HCT116 (cell line): ENCODE measurements at regions not wholly inside any gene's neighbourhood (a gene's known extent, or its start where the extent isn't known, plus 50 kb on each side); places are given as distances from the start of the nearest gene placed in this dataset.

Source experiments
- CEBPB ChIP-seq: IDR thresholded peaks from 2 replicates; pipeline ENCODE4 v1.6.1; 2012; ENCODE audit warnings: low read depth
- CTCF ChIP-seq, 3 experiments: fragments of 200-600 bp in 1 of 3; sonication (generic) in 1 of 3; IDR thresholded peaks in 2 of 3; conservative IDR thresholded peaks in 1 of 3; 2 replicates each; pipeline ENCODE4 v1.5.1; 2012 to 2017; ENCODE audit warnings: low read depth in 2 of 3, low read length in 2 of 3, antibody characterized with exemption in 1 of 3, borderline replicate concordance in 1 of 3, control low read depth in 1 of 3, mild to moderate bottlenecking in 1 of 3, mixed read lengths in 1 of 3, mixed run types in 1 of 3, moderate library complexity in 1 of 3; ENCODE audit not compliant: insufficient read depth in 1 of 3
- ELF1 ChIP-seq: IDR thresholded peaks from 2 replicates; pipeline ENCODE4 v1.6.1; 2012; ENCODE audit warnings: low read depth, borderline replicate concordance
- EZH2phosphoT487 ChIP-seq: fragments of 200-600 bp; IDR thresholded peaks from 2 replicates; pipeline ENCODE4 v1.6.1; 2018; ENCODE audit warnings: antibody characterized with exemption, borderline replicate concordance
- FOSL1 ChIP-seq: IDR thresholded peaks from 2 replicates; pipeline ENCODE4 v1.6.1; 2012; ENCODE audit warnings: low read depth
- MAX ChIP-seq: IDR thresholded peaks from 2 replicates; pipeline ENCODE4 v1.6.1; 2012
- POLR2A ChIP-seq: IDR thresholded peaks from 2 replicates; pipeline ENCODE4 v1.7.0; 2011; ENCODE audit warnings: borderline replicate concordance; ENCODE audit not compliant: insufficient read depth, insufficient read length; ENCODE audit errors: extremely low read depth
- POLR2AphosphoS5 ChIP-seq: IDR thresholded peaks from 2 replicates; pipeline ENCODE4 v1.6.1; 2011; ENCODE audit warnings: mild to moderate bottlenecking, low read depth, low read length, moderate library complexity
- SRF ChIP-seq: IDR thresholded peaks from 2 replicates; pipeline ENCODE4 v1.6.1; 2012; ENCODE audit warnings: low read depth
- YY1 ChIP-seq: IDR thresholded peaks from 2 replicates; pipeline ENCODE4 v1.6.1; 2011; ENCODE audit warnings: low read length, low read depth, moderate library complexity, mild to moderate bottlenecking; ENCODE audit not compliant: insufficient replicate concordance; ENCODE audit errors: extremely low read depth
- ZFX ChIP-seq: fragments of 450-650 bp; IDR thresholded peaks from 2 replicates; pipeline ENCODE4 v1.6.1; 2017
- ZNF274 ChIP-seq: fragments of 200-500 bp; sonication (Bioruptor generic); IDR thresholded peaks from 2 replicates; pipeline ENCODE4 v1.6.1; 2014; ENCODE audit warnings: mild to moderate bottlenecking, low read depth, low read length, inconsistent platforms
- TF ChIP-seq, protein P1 (sequence below): IDR thresholded peaks from 2 replicates; pipeline ENCODE4 v1.6.1; 2011; ENCODE audit warnings: mild to moderate bottlenecking, low read length, moderate library complexity; ENCODE audit not compliant: insufficient replicate concordance; ENCODE audit errors: extremely low read depth

DNA sequence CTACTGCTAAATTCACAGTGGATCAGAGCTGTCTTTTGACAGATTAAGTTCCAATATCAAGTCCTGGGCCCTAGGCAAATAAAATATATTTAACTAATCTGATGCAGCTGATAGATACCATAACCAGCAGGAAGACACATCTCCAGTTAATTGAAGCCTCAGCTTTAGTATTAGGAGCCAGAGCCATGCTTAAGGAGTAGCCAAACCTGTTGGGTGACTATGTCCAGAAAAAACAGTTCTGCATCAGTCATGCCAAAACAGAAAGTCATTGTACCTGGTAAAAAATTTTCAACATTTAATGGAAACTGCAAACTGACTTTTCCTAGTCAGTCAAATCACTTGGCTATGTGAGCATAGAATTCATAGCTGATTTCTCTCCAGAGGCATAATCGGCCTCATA is 200.5 kb upstream of the RUNX1 start:
- no peak for TF ChIP-seq POLR2AphosphoS5
- TF ChIP-seq POLR2A, result no peak
- no peak for TF ChIP-seq CTCF (IDR thresholded peaks at IDR 0.05 in 2 of 3, conservative IDR thresholded peaks at IDR 0.05 in 1 of 3; ENCODE audit: borderline replicate concordance in 1 of 3, insufficient read depth in 1 of 3, low read depth in 2 of 3, low read length in 2 of 3)
- no peak for TF ChIP-seq ZFX
- no peak for TF ChIP-seq CEBPB
- TF ChIP-seq, protein P1, sequence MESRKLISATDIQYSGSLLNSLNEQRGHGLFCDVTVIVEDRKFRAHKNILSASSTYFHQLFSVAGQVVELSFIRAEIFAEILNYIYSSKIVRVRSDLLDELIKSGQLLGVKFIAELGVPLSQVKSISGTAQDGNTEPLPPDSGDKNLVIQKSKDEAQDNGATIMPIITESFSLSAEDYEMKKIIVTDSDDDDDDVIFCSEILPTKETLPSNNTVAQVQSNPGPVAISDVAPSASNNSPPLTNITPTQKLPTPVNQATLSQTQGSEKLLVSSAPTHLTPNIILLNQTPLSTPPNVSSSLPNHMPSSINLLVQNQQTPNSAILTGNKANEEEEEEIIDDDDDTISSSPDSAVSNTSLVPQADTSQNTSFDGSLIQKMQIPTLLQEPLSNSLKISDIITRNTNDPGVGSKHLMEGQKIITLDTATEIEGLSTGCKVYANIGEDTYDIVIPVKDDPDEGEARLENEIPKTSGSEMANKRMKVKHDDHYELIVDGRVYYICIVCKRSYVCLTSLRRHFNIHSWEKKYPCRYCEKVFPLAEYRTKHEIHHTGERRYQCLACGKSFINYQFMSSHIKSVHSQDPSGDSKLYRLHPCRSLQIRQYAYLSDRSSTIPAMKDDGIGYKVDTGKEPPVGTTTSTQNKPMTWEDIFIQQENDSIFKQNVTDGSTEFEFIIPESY, result no peak
- TF ChIP-seq FOSL1, result no peak
- TF ChIP-seq EZH2phosphoT487, result no peak
- TF ChIP-seq ELF1, result no peak
- no peak for TF ChIP-seq MAX
- no peak for TF ChIP-seq YY1
- no peak for TF ChIP-seq SRF
- TF ChIP-seq ZNF274, result no peak
